WTC11 (cell line): ENCODE measurements at regions not wholly inside any gene's neighbourhood (a gene's known extent, or its start where the extent isn't known, plus 50 kb on each side); places are given as distances from the start of the nearest gene placed in this dataset.

Experiments used
- ATAC-seq: fragments of 200-7000 bp; cut with Tn5 transposase; 2 replicates; pipeline ENCODE4 v1.10.0; 2021; ENCODE audit warnings: mild to moderate bottlenecking, moderate library complexity
- CTCF ChIA-PET: fragments of 300-600 bp; sonication (Branson Sonifier 250); formaldehyde crosslinking; loops from one replicate; lab custom pipeline; 2021; ENCODE audit warnings: antibody characterized with exemption; lab: Charles Lee
- POLR2A ChIA-PET: fragments of 350-600 bp; sonication (Branson Sonifier 250); formaldehyde crosslinking; loops from one replicate; lab custom pipeline; 2021; ENCODE audit warnings: antibody characterized with exemption; lab: Charles Lee
- DNase-seq: peaks from one replicate; pipeline ENCODE4 v3.0.0; 2021; ENCODE audit warnings: low spot score
- H3K27ac Mint-ChIP-seq: 2 replicates; pipeline ENCODE4 v1.8.0; 2021; ENCODE audit warnings: mixed read lengths
- H3K27me3 Mint-ChIP-seq: 2 replicates; pipeline ENCODE4 v1.8.0; 2021; ENCODE audit warnings: low read depth, mild to moderate bottlenecking, moderate library complexity, mixed read lengths
- H3K36me3 Mint-ChIP-seq: 2 replicates; pipeline ENCODE4 v1.8.0; 2021; ENCODE audit warnings: mixed read lengths
- H3K4me1 Mint-ChIP-seq: 2 replicates; pipeline ENCODE4 v1.8.0; 2022; ENCODE audit warnings: mixed read lengths
- H3K4me3 Mint-ChIP-seq: 2 replicates; pipeline ENCODE4 v1.8.0; 2021; ENCODE audit warnings: mild to moderate bottlenecking, moderate library complexity, mixed read lengths
- H3K9me3 Mint-ChIP-seq: 2 replicates; pipeline ENCODE4 v1.8.0; 2021; ENCODE audit warnings: mixed read lengths
- AFF4 ChIP-seq: sonication (generic); formaldehyde crosslinking; IDR thresholded peaks from 2 replicates; pipeline ENCODE4 v1.8.1; 2023; ENCODE audit warnings: mild to moderate bottlenecking, missing genetic modification reagents, borderline replicate concordance
- ESRRA ChIP-seq: sonication (generic); formaldehyde crosslinking; IDR thresholded peaks from 2 replicates; pipeline ENCODE4 v1.8.1; 2022; ENCODE audit warnings: mild to moderate bottlenecking, missing genetic modification reagents, borderline replicate concordance
- FOXP1 ChIP-seq: sonication (generic); formaldehyde crosslinking; IDR thresholded peaks from 2 replicates; pipeline ENCODE4 v1.8.0; 2022; ENCODE audit warnings: missing genetic modification reagents, mild to moderate bottlenecking, moderate library complexity, borderline replicate concordance
- GTF2I ChIP-seq: fragments of 250-450 bp; sonication (Bioruptor Pico); conservative IDR thresholded peaks from 2 replicates; pipeline ENCODE4 v1.4.0; 2021; ENCODE audit warnings: mild to moderate bottlenecking
- HMGA2 ChIP-seq: fragments of 250-450 bp; sonication (Bioruptor Pico); IDR thresholded peaks from 2 replicates; pipeline ENCODE4 v1.4.0; 2021; ENCODE audit warnings: mild to moderate bottlenecking, moderate library complexity
- HMGXB4 ChIP-seq: sonication (generic); formaldehyde crosslinking; IDR thresholded peaks from 2 replicates; pipeline ENCODE4 v1.8.1; 2023; ENCODE audit warnings: mild to moderate bottlenecking, moderate library complexity, missing genetic modification reagents
- NFATC4 ChIP-seq: fragments of 250-450 bp; sonication (Bioruptor Pico); IDR thresholded peaks from 2 replicates; pipeline ENCODE4 v1.9.0; 2021; ENCODE audit warnings: mild to moderate bottlenecking
- NR2C2 ChIP-seq: sonication (generic); formaldehyde crosslinking; IDR thresholded peaks from 2 replicates; pipeline ENCODE4 v1.8.0; 2022; ENCODE audit warnings: mild to moderate bottlenecking, missing genetic modification reagents
- TCF7 ChIP-seq: sonication (generic); formaldehyde crosslinking; IDR thresholded peaks from 2 replicates; pipeline ENCODE4 v1.8.0; 2022; ENCODE audit warnings: mild to moderate bottlenecking, low read depth, missing genetic modification reagents, moderate library complexity
- TEAD4 ChIP-seq: sonication (generic); formaldehyde crosslinking; IDR thresholded peaks from 2 replicates; pipeline ENCODE4 v1.8.0; 2022; ENCODE audit warnings: mild to moderate bottlenecking, missing genetic modification reagents
- ZBTB21 ChIP-seq: sonication (generic); formaldehyde crosslinking; IDR thresholded peaks from 2 replicates; pipeline ENCODE4 v1.8.1; 2023; ENCODE audit warnings: mild to moderate bottlenecking, missing genetic modification reagents, borderline replicate concordance
- ZNF396 ChIP-seq: fragments of 250-450 bp; sonication (Bioruptor Pico); IDR thresholded peaks from 2 replicates; pipeline ENCODE4 v1.8.0; 2021; ENCODE audit warnings: mild to moderate bottlenecking, moderate library complexity, borderline replicate concordance
- ZNF423 ChIP-seq: fragments of 250-450 bp; sonication (Bioruptor Pico); IDR thresholded peaks from 2 replicates; pipeline ENCODE4 v2.1.2; 2022; ENCODE audit warnings: mild to moderate bottlenecking, moderate library complexity
- TF ChIP-seq, protein P1 (sequence below): fragments of 250-450 bp; sonication (Bioruptor Pico); IDR thresholded peaks from 2 replicates; pipeline ENCODE4 v1.9.0; 2021; ENCODE audit warnings: mild to moderate bottlenecking
- TF ChIP-seq, protein P2 (sequence below): sonication (generic); formaldehyde crosslinking; IDR thresholded peaks from 2 replicates; pipeline ENCODE4 v1.8.0; 2023; ENCODE audit warnings: mild to moderate bottlenecking, missing genetic modification reagents
- TF ChIP-seq, protein P3 (sequence below): sonication (generic); formaldehyde crosslinking; conservative IDR thresholded peaks from 2 replicates; pipeline ENCODE4 v1.8.1; 2023; ENCODE audit warnings: mild to moderate bottlenecking, low read depth, missing genetic modification reagents, moderate library complexity

DNA sequence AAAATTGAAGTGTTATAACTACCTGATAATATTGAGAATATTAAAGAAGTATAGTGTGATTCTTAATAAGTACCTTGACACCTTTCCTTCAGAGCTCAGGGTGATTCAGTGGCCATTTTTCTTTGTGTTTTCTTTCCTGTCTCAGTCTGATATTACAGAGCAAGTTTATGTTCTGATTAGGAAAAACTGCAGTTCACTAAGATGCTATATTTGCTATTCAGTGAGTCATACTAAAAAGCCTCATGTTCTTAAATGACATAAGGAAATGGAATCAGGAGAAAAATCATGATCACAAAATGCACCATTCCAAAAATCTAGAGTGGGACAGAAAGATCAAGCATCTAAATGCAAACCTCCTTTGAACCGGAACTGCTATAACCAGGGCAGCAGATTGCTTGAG, 390.6 kb upstream of the ATP2B1 start:
- Mint-ChIP-seq H3K4me1 (peaks cover 13% of the 10 kb centered on the region), H3K36me3 (no peaks in the 10 kb centered on the region), H3K4me3 (no peak overlapping the region), H3K27me3 (no peaks in the 10 kb centered on the region)
- CTCF ChIA-PET: no interaction called here
- DNase-seq: no peak
- no peak for TF ChIP-seq HMGXB4
- TF ChIP-seq, protein P1, sequence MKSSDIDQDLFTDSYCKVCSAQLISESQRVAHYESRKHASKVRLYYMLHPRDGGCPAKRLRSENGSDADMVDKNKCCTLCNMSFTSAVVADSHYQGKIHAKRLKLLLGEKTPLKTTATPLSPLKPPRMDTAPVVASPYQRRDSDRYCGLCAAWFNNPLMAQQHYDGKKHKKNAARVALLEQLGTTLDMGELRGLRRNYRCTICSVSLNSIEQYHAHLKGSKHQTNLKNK (CRISPR knock-in tag): no peak
- TF ChIP-seq, all 79 proteins: peak for 0
- no peak overlapping the region for H3K27ac Mint-ChIP-seq
- POLR2A ChIA-PET: no interaction called here
- H3K9me3 Mint-ChIP-seq: no peaks in the 10 kb centered on the region
- no peak for ATAC-seq

- CTCF ChIA-PET: no interaction called here
- ATAC-seq (no peak), DNase-seq (no peak)
- Mint-ChIP-seq H3K27ac (no peak overlapping the region), H3K36me3 (no peaks in the 10 kb centered on the region), H3K4me3 (no peak overlapping the region), H3K4me1 (peaks cover 13% of the 10 kb centered on the region), H3K27me3 (no peaks in the 10 kb centered on the region), H3K9me3 (no peaks in the 10 kb centered on the region)
- POLR2A ChIA-PET: no interaction called here
- TF ChIP-seq NFATC4 (CRISPR knock-in tag) (no peak), ZNF423 (CRISPR knock-in tag) (no peak), NR2C2 (CRISPR knock-in tag) (no peak), TCF7 (CRISPR knock-in tag) (no peak), TEAD4 (CRISPR knock-in tag) (no peak), ZBTB21 (no peak), FOXP1 (CRISPR knock-in tag) (no peak), AFF4 (CRISPR knock-in tag) (no peak), ESRRA (CRISPR knock-in tag) (no peak), GTF2I (CRISPR knock-in tag) (no peak), ZNF396 (no peak)
- TF ChIP-seq, protein P2, sequence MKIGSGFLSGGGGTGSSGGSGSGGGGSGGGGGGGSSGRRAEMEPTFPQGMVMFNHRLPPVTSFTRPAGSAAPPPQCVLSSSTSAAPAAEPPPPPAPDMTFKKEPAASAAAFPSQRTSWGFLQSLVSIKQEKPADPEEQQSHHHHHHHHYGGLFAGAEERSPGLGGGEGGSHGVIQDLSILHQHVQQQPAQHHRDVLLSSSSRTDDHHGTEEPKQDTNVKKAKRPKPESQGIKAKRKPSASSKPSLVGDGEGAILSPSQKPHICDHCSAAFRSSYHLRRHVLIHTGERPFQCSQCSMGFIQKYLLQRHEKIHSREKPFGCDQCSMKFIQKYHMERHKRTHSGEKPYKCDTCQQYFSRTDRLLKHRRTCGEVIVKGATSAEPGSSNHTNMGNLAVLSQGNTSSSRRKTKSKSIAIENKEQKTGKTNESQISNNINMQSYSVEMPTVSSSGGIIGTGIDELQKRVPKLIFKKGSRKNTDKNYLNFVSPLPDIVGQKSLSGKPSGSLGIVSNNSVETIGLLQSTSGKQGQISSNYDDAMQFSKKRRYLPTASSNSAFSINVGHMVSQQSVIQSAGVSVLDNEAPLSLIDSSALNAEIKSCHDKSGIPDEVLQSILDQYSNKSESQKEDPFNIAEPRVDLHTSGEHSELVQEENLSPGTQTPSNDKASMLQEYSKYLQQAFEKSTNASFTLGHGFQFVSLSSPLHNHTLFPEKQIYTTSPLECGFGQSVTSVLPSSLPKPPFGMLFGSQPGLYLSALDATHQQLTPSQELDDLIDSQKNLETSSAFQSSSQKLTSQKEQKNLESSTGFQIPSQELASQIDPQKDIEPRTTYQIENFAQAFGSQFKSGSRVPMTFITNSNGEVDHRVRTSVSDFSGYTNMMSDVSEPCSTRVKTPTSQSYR: no peak
These were observed 389.6 kb upstream of the ATP2B1 start for GRCh38 chr12:90098132-90098779.

DNA sequence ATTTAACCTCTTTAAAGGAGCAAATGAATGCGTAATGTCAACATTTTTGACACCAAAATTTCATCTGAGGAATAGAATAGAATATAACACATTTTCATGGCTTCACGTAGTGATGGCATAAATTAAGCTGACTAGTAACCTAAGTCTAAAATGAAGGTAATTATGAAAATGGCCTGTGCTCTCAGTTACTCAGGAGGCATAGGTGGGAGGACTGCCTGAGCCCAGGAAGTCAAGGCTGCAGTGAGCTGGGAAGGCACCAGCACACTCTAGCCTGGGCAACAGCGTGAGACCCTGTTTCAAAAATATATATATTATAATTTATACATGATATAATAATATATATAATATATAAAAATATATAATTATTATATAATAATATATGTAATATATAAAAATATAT, 383.2 kb upstream of the ATP2B1 start:
- H3K27ac Mint-ChIP-seq: 0 out of 2 replicates have a peak overlapping the region, but pooled peaks have one; percentile 32
- peak; percentile 16; the same call in 1 of the 2 replicates for ATAC-seq
- peaks cover 5% of the 10 kb centered on the region for H3K9me3 Mint-ChIP-seq
- ChIA-PET CTCF (no interaction called here), POLR2A (no interaction called here)
- peaks cover 13% of the 10 kb centered on the region for H3K4me1 Mint-ChIP-seq
- no peak for DNase-seq
- H3K27me3 Mint-ChIP-seq: no peaks in the 10 kb centered on the region
- no peak overlapping the region for H3K4me3 Mint-ChIP-seq
- TF ChIP-seq, protein P3, sequence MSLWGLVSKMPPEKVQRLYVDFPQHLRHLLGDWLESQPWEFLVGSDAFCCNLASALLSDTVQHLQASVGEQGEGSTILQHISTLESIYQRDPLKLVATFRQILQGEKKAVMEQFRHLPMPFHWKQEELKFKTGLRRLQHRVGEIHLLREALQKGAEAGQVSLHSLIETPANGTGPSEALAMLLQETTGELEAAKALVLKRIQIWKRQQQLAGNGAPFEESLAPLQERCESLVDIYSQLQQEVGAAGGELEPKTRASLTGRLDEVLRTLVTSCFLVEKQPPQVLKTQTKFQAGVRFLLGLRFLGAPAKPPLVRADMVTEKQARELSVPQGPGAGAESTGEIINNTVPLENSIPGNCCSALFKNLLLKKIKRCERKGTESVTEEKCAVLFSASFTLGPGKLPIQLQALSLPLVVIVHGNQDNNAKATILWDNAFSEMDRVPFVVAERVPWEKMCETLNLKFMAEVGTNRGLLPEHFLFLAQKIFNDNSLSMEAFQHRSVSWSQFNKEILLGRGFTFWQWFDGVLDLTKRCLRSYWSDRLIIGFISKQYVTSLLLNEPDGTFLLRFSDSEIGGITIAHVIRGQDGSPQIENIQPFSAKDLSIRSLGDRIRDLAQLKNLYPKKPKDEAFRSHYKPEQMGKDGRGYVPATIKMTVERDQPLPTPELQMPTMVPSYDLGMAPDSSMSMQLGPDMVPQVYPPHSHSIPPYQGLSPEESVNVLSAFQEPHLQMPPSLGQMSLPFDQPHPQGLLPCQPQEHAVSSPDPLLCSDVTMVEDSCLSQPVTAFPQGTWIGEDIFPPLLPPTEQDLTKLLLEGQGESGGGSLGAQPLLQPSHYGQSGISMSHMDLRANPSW (CRISPR knock-in tag): no peak
- TF ChIP-seq HMGA2: peak; percentile 81; the same call in 1 of the 2 replicates
- no peaks in the 10 kb centered on the region for H3K36me3 Mint-ChIP-seq
